Astrocyte of the cerebellum (primary cell): ENCODE measurements at regions not wholly inside any gene's neighbourhood (a gene's known extent, or its start where the extent isn't known, plus 50 kb on each side); places are given as distances from the start of the nearest gene placed in this dataset.

Source experiments
- DNase-seq: peaks from one replicate; pipeline ENCODE4 v3.0.0-alpha.2; 2011; ENCODE audit warnings: low read depth
- H3K4me3 ChIP-seq: 2 replicates; pipeline ENCODE4 v1.5.1; 2011; ENCODE audit warnings: mild to moderate bottlenecking, low read depth, low read length, moderate library complexity
- in situ Hi-C: cut with HindIII; loops from 2 replicates; pipeline ENCODE4 v1.10.0; 2017; ENCODE audit warnings: low sequenced_read_pairs
- TF ChIP-seq, protein P1 (sequence below): IDR thresholded peaks from 2 replicates; pipeline ENCODE4 v1.5.1; 2012; ENCODE audit warnings: low read length, low read depth, moderate library complexity, mild to moderate bottlenecking; ENCODE audit errors: missing control alignments

DNA sequence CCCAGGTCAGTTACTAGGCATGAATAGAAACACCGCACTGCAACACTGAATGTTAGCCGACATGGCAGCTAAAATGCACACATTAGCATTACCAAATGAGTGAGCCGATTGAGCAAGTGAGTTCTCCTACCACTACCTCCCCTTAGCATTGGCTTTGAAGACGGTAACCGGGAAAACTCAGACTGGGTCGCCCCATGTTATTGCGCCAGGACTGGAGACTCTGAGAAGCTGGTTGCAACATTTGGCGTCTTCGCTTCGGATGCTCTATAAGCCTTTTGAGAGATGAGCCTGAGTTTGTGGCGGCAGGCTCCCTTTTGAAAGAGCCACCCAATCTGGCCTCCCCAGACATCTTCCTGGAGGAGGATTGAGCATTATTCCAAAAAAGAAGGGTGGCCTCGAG, 68.5 kb upstream of the POMP start:
- TF ChIP-seq, protein P1, sequence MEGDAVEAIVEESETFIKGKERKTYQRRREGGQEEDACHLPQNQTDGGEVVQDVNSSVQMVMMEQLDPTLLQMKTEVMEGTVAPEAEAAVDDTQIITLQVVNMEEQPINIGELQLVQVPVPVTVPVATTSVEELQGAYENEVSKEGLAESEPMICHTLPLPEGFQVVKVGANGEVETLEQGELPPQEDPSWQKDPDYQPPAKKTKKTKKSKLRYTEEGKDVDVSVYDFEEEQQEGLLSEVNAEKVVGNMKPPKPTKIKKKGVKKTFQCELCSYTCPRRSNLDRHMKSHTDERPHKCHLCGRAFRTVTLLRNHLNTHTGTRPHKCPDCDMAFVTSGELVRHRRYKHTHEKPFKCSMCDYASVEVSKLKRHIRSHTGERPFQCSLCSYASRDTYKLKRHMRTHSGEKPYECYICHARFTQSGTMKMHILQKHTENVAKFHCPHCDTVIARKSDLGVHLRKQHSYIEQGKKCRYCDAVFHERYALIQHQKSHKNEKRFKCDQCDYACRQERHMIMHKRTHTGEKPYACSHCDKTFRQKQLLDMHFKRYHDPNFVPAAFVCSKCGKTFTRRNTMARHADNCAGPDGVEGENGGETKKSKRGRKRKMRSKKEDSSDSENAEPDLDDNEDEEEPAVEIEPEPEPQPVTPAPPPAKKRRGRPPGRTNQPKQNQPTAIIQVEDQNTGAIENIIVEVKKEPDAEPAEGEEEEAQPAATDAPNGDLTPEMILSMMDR, result no peak
- no peak overlapping the region for H3K4me3 ChIP-seq
- no peak for DNase-seq
- in situ Hi-C loops, result no loop called here

DNA sequence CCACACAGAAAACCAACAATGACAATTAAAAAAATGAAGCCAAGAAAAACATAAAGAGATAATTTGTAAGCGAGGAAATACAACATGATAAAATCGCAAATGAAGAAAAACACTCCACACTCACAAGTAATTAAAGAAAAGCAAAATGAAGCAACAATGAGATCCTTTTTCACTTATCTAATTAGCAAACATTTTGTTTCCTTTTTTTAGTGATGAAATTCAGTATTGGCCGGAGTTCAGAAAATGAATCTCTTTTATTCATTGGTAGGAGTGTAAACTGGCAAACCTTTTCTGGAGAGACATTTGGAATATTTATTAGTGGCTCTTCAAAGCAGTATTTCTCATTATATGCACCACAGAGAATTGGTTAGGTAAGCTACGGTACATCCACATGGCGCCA, 70.6 kb upstream of the POMP start:
- no peak for DNase-seq
- in situ Hi-C loops, result no loop called here
- no peak overlapping the region for H3K4me3 ChIP-seq

DNA sequence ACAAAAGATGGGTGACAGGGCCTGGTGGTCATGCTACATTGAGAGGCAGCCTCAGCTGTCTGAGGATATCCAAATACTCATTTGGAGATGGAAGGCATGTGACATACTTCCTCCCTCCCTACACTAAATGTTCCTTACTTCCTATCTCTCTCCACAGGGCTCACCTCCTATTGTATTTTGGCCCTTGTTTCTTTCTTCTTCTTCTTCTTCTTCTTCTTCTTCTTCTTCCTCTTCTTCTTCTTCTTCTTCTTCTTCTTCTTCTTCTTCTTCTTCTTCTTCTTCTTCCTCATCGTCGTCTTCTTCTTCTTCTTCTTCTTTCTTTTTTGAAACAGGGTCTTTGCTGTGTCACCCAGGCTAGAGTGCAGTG, 71.8 kb upstream of the POMP start:
- no peak overlapping the region for H3K4me3 ChIP-seq
- in situ Hi-C loops, result no loop called here
- no peak for DNase-seq
- TF ChIP-seq, protein P1, result no peak

More for the DNA sequence above, 70.6 kb upstream of the POMP start:
- TF ChIP-seq, protein P1, result no peak

DNA sequence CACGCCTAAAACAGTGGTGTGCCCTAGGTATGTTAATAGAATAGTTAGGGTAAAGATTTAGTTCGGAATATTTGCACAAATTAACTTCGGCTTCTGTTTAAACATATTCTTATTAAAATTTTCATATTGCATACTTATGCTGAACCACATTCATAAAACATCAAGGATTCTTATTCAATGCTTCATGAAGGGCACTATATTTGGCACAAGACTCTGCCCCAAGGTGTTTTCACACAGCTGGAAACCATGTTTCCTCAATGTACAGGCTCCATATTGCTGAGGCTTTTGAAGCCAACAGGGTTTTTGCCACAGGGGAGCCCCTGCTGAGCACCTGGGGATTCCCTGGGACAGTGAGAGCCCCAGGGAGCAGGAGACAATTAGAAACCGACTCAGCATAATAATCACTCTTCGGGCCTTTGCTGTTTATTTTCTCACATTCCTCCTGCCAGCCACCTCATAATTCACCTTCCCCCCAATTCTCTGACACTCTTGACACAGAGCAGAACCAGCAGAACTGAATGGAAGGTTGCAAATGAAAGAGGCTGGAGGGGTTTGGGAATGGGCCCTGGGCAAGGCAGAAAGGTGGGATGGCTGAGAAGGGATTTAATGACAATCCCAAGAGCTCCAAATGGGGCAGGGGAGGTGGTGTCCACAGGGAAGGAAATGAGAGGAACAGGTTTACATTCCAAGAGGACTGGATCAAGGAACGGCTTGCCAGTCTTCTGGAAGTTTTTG, 72.3 kb upstream of the POMP start:
- no peak overlapping the region for H3K4me3 ChIP-seq
- DNase-seq, result no peak
- in situ Hi-C loops, result no loop called here
- TF ChIP-seq, protein P1, result no peak

DNA sequence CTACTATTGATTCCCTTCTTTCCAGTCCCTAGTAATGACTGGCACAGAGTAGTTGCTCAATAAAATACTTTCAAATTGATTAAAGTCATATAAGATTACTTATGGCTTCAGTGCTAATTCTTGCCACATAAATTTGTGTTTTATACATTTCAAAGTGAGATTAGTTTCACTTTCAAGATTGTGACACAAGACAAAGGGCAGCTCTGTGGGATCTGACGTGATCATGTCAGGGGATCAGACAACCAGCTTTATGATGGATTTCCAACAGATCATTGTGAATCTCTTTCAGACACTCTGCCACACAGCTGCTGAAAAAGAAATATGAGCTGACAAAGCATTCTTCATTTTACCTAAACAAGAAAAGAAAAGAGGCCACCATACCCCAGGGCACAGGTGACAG, 73.4 kb upstream of the POMP start:
- no peak for DNase-seq

DNA sequence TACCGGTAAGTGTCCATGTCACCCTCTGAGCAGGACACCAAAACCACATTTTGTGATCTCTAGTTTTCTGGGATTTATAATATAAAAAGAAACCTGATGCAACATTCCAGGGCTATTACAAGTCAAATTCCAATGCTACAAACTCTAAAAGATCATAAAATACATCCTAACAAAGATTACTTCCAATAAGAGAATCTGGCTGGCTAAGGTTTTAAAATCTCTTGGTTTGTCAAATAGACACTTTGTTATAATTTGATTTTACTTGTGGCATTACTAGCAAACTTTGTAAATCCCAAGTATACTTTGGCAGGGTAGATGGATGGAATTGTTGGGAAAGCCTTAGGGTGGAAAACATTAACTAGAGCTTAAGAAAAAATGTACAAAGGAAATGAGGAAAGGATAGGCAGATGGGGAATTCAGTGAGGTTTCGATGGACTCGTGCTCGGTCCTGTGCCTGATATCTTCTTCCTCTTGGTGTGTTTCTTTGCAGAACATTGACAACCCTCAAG, 74.0 kb upstream of the POMP start:
- H3K4me3 ChIP-seq, result no peak overlapping the region
- TF ChIP-seq, protein P1, result no peak
- peak; percentile 6 for DNase-seq
- in situ Hi-C loops, result no loop called here

More for the DNA sequence above, 73.4 kb upstream of the POMP start:
- H3K4me3 ChIP-seq, result no peak overlapping the region
- TF ChIP-seq, protein P1, result no peak
- in situ Hi-C loops, result no loop called here
